ENCODE measurements at regions not wholly inside any gene's neighbourhood (a gene's known extent, or its start where the extent isn't known, plus 50 kb on each side); places are given as distances from the start of the nearest gene placed in this dataset.

- no peak overlapping the region for H3K4me2 ChIP-seq (ENCODE audit: insufficient read depth, low read length)
- no peak overlapping the region for H2AFZ ChIP-seq (ENCODE audit: low read depth, low read length)
- DNase-seq (ENCODE audit: low read depth, low spot score): no peak
- TF ChIP-seq MYC (IDR thresholded peaks at IDR 0.05; ENCODE audit: low read depth, low read length) (no peak), EZH2 (IDR thresholded peaks at IDR 0.05; ENCODE audit: borderline replicate concordance, low read depth, low read length, severe bottlenecking) (no peak), CTCF (IDR thresholded peaks at IDR 0.05; ENCODE audit: extremely low read depth in 1 of 2, insufficient read depth in 1 of 2, low read depth in 1 of 2, low read length in 2 of 2) (no peak), POLR2A (IDR thresholded peaks at IDR 0.05; ENCODE audit: low read depth, low read length) (no peak), JUN (IDR thresholded peaks at IDR 0.05; ENCODE audit: borderline replicate concordance, insufficient read depth, insufficient read length, low read depth) (no peak), FOS (IDR thresholded peaks at IDR 0.05; ENCODE audit: borderline replicate concordance, insufficient read depth, low read length) (no peak)
- TF ChIP-seq, protein P1, sequence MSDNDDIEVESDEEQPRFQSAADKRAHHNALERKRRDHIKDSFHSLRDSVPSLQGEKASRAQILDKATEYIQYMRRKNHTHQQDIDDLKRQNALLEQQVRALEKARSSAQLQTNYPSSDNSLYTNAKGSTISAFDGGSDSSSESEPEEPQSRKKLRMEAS (IDR thresholded peaks at IDR 0.05; ENCODE audit: insufficient read depth, insufficient read length): no peak
- H3K27me3 ChIP-seq (ENCODE audit: control insufficient read depth in 2 of 2, insufficient read depth in 2 of 2, low read length in 2 of 2): no peaks in the 10 kb centered on the region
- dilution Hi-C loops (cut with MboI; ENCODE audit: extremely low pct_ligation_motif_present, low sequenced_read_pairs): no loop called here
- H3K9me1 ChIP-seq (replicated peaks; ENCODE audit: control insufficient read depth, extremely low read depth, insufficient read depth, low read length): no peaks in the 10 kb centered on the region
- no peak overlapping the region for H3K9ac ChIP-seq (replicated peaks; ENCODE audit: extremely low read depth, insufficient read depth, low read length)
- no peak overlapping the region for H3K4me3 ChIP-seq (replicated peaks in 1 of 3; ENCODE audit: insufficient read depth in 1 of 3, low read depth in 1 of 3, low read length in 3 of 3)
- no peak for FAIRE-seq
- intact Hi-C loops (cut with micrococcal nuclease): no loop called here
- POLR2A ChIA-PET: no interaction called here
- no peaks in the 10 kb centered on the region for H3K9me3 ChIP-seq (replicated peaks; ENCODE audit: control insufficient read depth, insufficient read depth, low read length)
- H3K27ac ChIP-seq (ENCODE audit: insufficient read depth, low read depth, low read length): no peak overlapping the region
- H3K36me3 ChIP-seq (ENCODE audit: control insufficient read depth in 2 of 2, extremely low read depth in 1 of 2, insufficient read depth in 2 of 2, low read length in 2 of 2): no peaks in the 10 kb centered on the region
- CTCF ChIA-PET: no interaction called here
- BruUV-seq (replicated peaks): no TSS peak
- H3K4me1 ChIP-seq (ENCODE audit: control insufficient read depth, extremely low read depth, insufficient read depth, low read length): no peaks in the 10 kb centered on the region
- no peaks in the 10 kb centered on the region for H3K79me2 ChIP-seq (ENCODE audit: control insufficient read depth, insufficient read depth, low read length)
- no peaks in the 10 kb centered on the region for H4K20me1 ChIP-seq (replicated peaks; ENCODE audit: control insufficient read depth, extremely low read depth, insufficient read depth, low read length)
Observed at GRCh38 chr1:194624833-194625232, 1438.4 kb upstream of the B3GALT2 start.

GRCh38 chr1:194618101-194618500 lies 1431.7 kb upstream of the B3GALT2 start:
- Histone ChIP-seq H2AFZ (ENCODE audit: low read depth, low read length) (no peak overlapping the region), H3K27me3 (ENCODE audit: control insufficient read depth in 2 of 2, insufficient read depth in 2 of 2, low read length in 2 of 2) (no peaks in the 10 kb centered on the region), H3K36me3 (ENCODE audit: control insufficient read depth in 2 of 2, extremely low read depth in 1 of 2, insufficient read depth in 2 of 2, low read length in 2 of 2) (no peaks in the 10 kb centered on the region), H3K4me3 (replicated peaks in 1 of 3; ENCODE audit: insufficient read depth in 1 of 3, low read depth in 1 of 3, low read length in 3 of 3) (no peak overlapping the region), H3K9ac (replicated peaks; ENCODE audit: extremely low read depth, insufficient read depth, low read length) (no peak overlapping the region), H3K9me1 (replicated peaks; ENCODE audit: control insufficient read depth, extremely low read depth, insufficient read depth, low read length) (no peaks in the 10 kb centered on the region), H3K4me2 (ENCODE audit: insufficient read depth, low read length) (no peak overlapping the region), H4K20me1 (replicated peaks; ENCODE audit: control insufficient read depth, extremely low read depth, insufficient read depth, low read length) (no peaks in the 10 kb centered on the region), H3K27ac (ENCODE audit: insufficient read depth, low read depth, low read length) (no peak overlapping the region), H3K9me3 (replicated peaks; ENCODE audit: control insufficient read depth, insufficient read depth, low read length) (no peaks in the 10 kb centered on the region), H3K79me2 (ENCODE audit: control insufficient read depth, insufficient read depth, low read length) (no peaks in the 10 kb centered on the region), H3K4me1 (ENCODE audit: control insufficient read depth, extremely low read depth, insufficient read depth, low read length) (no peaks in the 10 kb centered on the region)
- DNase-seq (ENCODE audit: low read depth, low spot score) (no peak), FAIRE-seq (no peak)
- dilution Hi-C loops (cut with MboI; ENCODE audit: extremely low pct_ligation_motif_present, low sequenced_read_pairs) (no loop called here), intact Hi-C loops (cut with micrococcal nuclease) (no loop called here)
- no peak for TF ChIP-seq MYC (IDR thresholded peaks at IDR 0.05; ENCODE audit: low read depth, low read length)
- no peak for TF ChIP-seq JUN (IDR thresholded peaks at IDR 0.05; ENCODE audit: borderline replicate concordance, insufficient read depth, insufficient read length, low read depth)
- no peak for TF ChIP-seq GATA2 (IDR thresholded peaks at IDR 0.05; ENCODE audit: insufficient read depth, insufficient read length, low read depth, low read length)
- TF ChIP-seq POLR2AphosphoS5 (IDR thresholded peaks at IDR 0.05; ENCODE audit: insufficient read depth, low read depth, low read length): no peak
- TF ChIP-seq CTCF (IDR thresholded peaks at IDR 0.05; ENCODE audit: extremely low read depth in 1 of 2, insufficient read depth in 1 of 2, low read depth in 1 of 2, low read length in 2 of 2): no peak
- no peak for TF ChIP-seq FOS (IDR thresholded peaks at IDR 0.05; ENCODE audit: borderline replicate concordance, insufficient read depth, low read length)
- TF ChIP-seq, protein P1 (IDR thresholded peaks at IDR 0.05; ENCODE audit: insufficient read depth, insufficient read length): no peak
- no peak for TF ChIP-seq POLR2A (IDR thresholded peaks at IDR 0.05; ENCODE audit: low read depth, low read length)
- no peak for TF ChIP-seq EZH2 (IDR thresholded peaks at IDR 0.05; ENCODE audit: borderline replicate concordance, low read depth, low read length, severe bottlenecking)
- ChIA-PET POLR2A (no interaction called here), CTCF (no interaction called here)
- no TSS peak for BruUV-seq (replicated peaks)
